ENCODE measurements at regions not wholly inside any gene's neighbourhood (a gene's known extent, or its start where the extent isn't known, plus 50 kb on each side); places are given as distances from the start of the nearest gene placed in this dataset.

DNA sequence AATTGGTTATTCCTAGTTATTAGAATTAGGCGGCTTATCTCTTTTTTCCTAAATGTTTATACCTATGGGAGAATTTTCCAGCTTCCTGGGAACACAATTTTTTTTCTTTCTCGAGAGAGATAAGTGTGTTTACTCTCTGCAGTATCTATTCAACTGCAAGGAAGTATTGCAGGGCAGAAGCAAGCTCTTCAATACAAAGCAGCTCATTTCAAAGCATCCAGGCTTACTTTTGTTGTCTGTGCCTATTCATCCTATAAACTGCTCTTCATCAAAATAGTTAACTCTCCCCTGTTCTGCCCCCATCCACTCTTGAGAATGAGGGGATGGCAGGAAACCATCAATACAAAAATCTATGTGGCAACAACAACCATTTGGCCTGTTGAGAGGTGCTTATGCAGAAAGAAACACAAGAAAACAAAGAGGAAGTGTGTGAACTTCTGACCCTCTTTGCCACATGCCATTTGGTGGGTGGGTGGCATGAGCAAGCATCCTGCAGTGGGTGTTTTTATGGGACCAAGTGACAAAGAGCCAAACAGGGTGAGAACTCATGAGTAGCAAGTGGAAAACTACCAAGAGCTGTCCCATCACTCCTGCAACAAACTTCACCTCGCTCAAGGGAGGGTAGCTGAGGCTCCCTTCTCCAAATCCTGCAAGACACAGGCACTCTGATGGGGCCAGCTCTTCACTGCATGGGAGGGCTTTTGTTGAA lies 50.6 kb upstream of the MRPS6 start:
- CTCF ChIA-PET, result interaction anchor here (1.1 to 1.2 kb wide), 2 partner anchors 10 to 325 kb away, joined by 3 read pairs; no protein-coding TSS in a partner anchor
- DNase-seq, result no peak
- TF ChIP-seq, protein P1, sequence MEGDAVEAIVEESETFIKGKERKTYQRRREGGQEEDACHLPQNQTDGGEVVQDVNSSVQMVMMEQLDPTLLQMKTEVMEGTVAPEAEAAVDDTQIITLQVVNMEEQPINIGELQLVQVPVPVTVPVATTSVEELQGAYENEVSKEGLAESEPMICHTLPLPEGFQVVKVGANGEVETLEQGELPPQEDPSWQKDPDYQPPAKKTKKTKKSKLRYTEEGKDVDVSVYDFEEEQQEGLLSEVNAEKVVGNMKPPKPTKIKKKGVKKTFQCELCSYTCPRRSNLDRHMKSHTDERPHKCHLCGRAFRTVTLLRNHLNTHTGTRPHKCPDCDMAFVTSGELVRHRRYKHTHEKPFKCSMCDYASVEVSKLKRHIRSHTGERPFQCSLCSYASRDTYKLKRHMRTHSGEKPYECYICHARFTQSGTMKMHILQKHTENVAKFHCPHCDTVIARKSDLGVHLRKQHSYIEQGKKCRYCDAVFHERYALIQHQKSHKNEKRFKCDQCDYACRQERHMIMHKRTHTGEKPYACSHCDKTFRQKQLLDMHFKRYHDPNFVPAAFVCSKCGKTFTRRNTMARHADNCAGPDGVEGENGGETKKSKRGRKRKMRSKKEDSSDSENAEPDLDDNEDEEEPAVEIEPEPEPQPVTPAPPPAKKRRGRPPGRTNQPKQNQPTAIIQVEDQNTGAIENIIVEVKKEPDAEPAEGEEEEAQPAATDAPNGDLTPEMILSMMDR (IDR thresholded peaks at IDR 0.05; ENCODE audit: unreplicated experiment), result no peak
- no TSS peak for BruUV-seq (replicated peaks)
- no peaks in the 10 kb centered on the region for H3K4me1 Mint-ChIP-seq (ENCODE audit: low read depth, unreplicated experiment)
- H3K9me3 Mint-ChIP-seq (ENCODE audit: low read depth, unreplicated experiment), result peaks cover 2% of the 10 kb centered on the region
- no peak overlapping the region for H3K27ac Mint-ChIP-seq (ENCODE audit: unreplicated experiment)
- intact Hi-C loops (cut with micrococcal nuclease; ENCODE audit: unreplicated experiment), result no loop called here
- no peaks in the 10 kb centered on the region for H3K27me3 Mint-ChIP-seq (ENCODE audit: unreplicated experiment)
- no peak overlapping the region for H3K4me3 Mint-ChIP-seq (ENCODE audit: low read depth, unreplicated experiment)
- no peaks in the 10 kb centered on the region for H3K36me3 Mint-ChIP-seq (ENCODE audit: insufficient read depth, unreplicated experiment)

DNA sequence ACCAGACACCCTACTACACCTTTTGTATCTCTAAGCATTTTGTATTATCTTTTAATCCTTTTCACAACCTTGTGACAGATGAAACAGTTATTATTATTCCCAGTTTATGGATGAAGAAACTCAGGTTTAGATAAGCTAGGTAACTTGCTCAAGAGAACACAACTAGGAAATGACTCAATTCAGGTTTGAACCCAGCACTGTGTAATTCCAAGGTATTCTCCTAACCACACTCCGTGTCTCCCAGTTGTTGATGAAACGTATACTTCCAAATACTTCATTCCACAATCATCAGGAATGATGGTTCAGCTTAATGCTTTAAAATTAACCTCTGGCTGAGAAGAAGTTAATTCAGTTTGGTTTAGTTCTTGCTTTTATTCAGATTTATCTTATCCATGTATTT lies 51.7 kb upstream of the MRPS6 start:
- TF ChIP-seq, protein P1 (IDR thresholded peaks at IDR 0.05; ENCODE audit: unreplicated experiment), result no peak
- Mint-ChIP-seq H3K27me3 (ENCODE audit: unreplicated experiment) (no peaks in the 10 kb centered on the region), H3K9me3 (ENCODE audit: low read depth, unreplicated experiment) (peaks cover 2% of the 10 kb centered on the region), H3K4me1 (ENCODE audit: low read depth, unreplicated experiment) (no peaks in the 10 kb centered on the region), H3K4me3 (ENCODE audit: low read depth, unreplicated experiment) (no peak overlapping the region), H3K36me3 (ENCODE audit: insufficient read depth, unreplicated experiment) (no peaks in the 10 kb centered on the region), H3K27ac (ENCODE audit: unreplicated experiment) (no peak overlapping the region)
- no peak for DNase-seq
- no TSS peak for BruUV-seq (replicated peaks)
- intact Hi-C loops (cut with micrococcal nuclease; ENCODE audit: unreplicated experiment), result no loop called here
- CTCF ChIA-PET, result interaction anchor here (1.2 kb wide), 1 partner anchor 11 kb away, joined by 3 read pairs; no protein-coding TSS in a partner anchor

DNA sequence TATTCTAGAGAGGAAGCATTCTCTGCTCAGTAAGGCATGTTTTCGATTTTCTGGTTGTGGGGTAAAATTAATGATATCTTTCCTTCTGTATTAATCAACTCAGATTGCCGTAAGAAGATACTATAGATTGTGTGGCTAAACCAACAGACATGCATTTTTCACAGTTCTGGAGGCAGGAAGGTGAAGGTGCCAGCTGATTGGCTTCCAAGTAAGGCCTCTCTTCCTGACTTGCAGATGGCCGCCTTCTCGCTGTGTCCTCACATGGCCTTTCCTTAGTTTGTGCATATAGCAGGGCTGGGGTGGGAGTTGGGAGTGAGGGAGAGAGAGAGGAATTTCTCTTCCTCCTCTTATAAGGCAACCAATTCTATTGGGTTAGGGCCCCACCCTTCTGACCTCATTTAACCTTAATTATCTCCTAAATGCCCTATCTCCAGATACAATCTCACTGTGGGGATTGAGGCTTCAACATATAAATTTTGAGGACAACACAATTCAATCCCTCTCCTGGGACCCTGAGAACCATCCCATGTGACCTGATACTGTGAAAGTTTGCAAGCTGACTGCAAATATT lies 52.3 kb upstream of the MRPS6 start:
- H3K27ac Mint-ChIP-seq (ENCODE audit: unreplicated experiment), result no peak overlapping the region
- intact Hi-C loops (cut with micrococcal nuclease; ENCODE audit: unreplicated experiment), result no loop called here
- H3K4me1 Mint-ChIP-seq (ENCODE audit: low read depth, unreplicated experiment), result no peaks in the 10 kb centered on the region
- CTCF ChIA-PET, result no interaction called here
- BruUV-seq (replicated peaks), result no TSS peak
- no peaks in the 10 kb centered on the region for H3K27me3 Mint-ChIP-seq (ENCODE audit: unreplicated experiment)
- DNase-seq, result no peak
- no peak overlapping the region for H3K4me3 Mint-ChIP-seq (ENCODE audit: low read depth, unreplicated experiment)
- TF ChIP-seq, protein P1 (IDR thresholded peaks at IDR 0.05; ENCODE audit: unreplicated experiment), result no peak
- H3K36me3 Mint-ChIP-seq (ENCODE audit: insufficient read depth, unreplicated experiment), result no peaks in the 10 kb centered on the region
- no peaks in the 10 kb centered on the region for H3K9me3 Mint-ChIP-seq (ENCODE audit: low read depth, unreplicated experiment)

DNA sequence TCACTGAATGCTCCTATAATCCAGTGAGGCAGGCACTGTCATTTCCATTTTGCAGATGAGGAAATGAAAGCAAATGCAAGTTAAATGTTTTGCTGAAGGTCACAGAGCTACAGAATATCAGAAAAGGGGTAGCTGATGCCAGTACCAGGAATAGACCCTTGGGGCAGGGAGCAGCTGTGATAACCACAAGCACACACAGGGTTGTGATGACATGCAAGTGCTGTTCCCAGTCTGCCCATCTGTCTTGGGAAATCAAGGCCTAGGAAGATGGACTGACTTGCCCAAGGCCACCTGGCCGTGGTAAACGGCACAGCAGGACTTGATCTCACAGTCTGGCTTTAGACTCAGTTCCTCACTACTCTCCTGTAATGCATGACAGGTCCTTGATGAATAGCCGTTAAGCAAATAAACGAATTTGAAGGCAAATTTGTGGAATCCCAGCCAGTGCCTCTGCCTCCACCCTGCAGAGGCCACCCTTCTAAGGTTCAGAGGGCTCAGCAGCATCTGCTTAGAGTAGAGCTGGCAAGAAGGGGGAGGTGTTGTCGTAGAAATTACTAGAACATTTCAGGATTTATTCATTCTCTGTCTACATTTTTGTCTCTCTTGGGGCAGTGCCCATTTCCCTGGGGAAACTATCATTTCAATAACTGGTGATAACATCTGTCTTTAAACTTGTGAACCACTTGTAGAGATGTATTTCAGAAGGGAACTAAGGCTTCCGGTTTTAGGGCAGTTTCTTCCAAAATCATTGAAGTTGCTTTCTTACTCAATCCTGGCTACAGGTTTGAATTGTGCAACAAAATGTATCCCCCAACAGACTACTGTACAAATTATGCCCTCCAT lies 53.2 kb upstream of the MRPS6 start:
- no TSS peak for BruUV-seq (replicated peaks)
- H3K27ac Mint-ChIP-seq (ENCODE audit: unreplicated experiment), result no peak overlapping the region

More for the DNA sequence above, 53.2 kb upstream of the MRPS6 start:
- Mint-ChIP-seq H3K4me1 (ENCODE audit: low read depth, unreplicated experiment) (no peaks in the 10 kb centered on the region), H3K9me3 (ENCODE audit: low read depth, unreplicated experiment) (no peaks in the 10 kb centered on the region), H3K27me3 (ENCODE audit: unreplicated experiment) (no peaks in the 10 kb centered on the region), H3K4me3 (ENCODE audit: low read depth, unreplicated experiment) (no peak overlapping the region), H3K36me3 (ENCODE audit: insufficient read depth, unreplicated experiment) (no peaks in the 10 kb centered on the region)
- DNase-seq, result no peak
- CTCF ChIA-PET, result no interaction called here
- TF ChIP-seq, protein P1 (IDR thresholded peaks at IDR 0.05; ENCODE audit: unreplicated experiment), result no peak
- intact Hi-C loops (cut with micrococcal nuclease; ENCODE audit: unreplicated experiment), result no loop called here

All from Calu3 (cell line).